Trophoblast cell (in vitro differentiated cells and primary cell): ENCODE measurements at regions not wholly inside any gene's neighbourhood (a gene's known extent, or its start where the extent isn't known, plus 50 kb on each side); places are given as distances from the start of the nearest gene placed in this dataset.

Experiments used
- DNase-seq, 2 donors: peaks; one replicate each; pipeline ENCODE4 v3.0.0-alpha.2; 2016
- H2AFZ ChIP-seq: 2 replicates; pipeline ENCODE4 v1.6.1; 2013; ENCODE audit warnings: low read length, moderate library complexity, mild to moderate bottlenecking; ENCODE audit not compliant: insufficient read depth, poor library complexity
- H2AK5ac ChIP-seq: 2 replicates; pipeline ENCODE4 v1.6.1; 2013; ENCODE audit warnings: mild to moderate bottlenecking, low read length
- H2BK120ac ChIP-seq: 2 replicates; pipeline ENCODE4 v1.6.1; 2013; ENCODE audit warnings: low read length, mild to moderate bottlenecking, moderate library complexity; ENCODE audit not compliant: insufficient read depth, poor library complexity
- H2BK12ac ChIP-seq: 2 replicates; pipeline ENCODE4 v1.6.1; 2013; ENCODE audit warnings: mild to moderate bottlenecking, low read length, moderate library complexity
- H2BK5ac ChIP-seq: 2 replicates; pipeline ENCODE4 v1.6.1; 2013; ENCODE audit warnings: low read length, low read depth, moderate library complexity, mild to moderate bottlenecking; ENCODE audit not compliant: poor library complexity
- H3K14ac ChIP-seq: 2 replicates; pipeline ENCODE4 v1.6.1; 2013; ENCODE audit warnings: mild to moderate bottlenecking, low read length
- H3K18ac ChIP-seq: 2 replicates; pipeline ENCODE4 v1.6.1; 2013; ENCODE audit warnings: mild to moderate bottlenecking, low read length
- H3K23ac ChIP-seq: 2 replicates; pipeline ENCODE4 v1.6.1; 2013; ENCODE audit warnings: low read length
- H3K27ac ChIP-seq: 2 replicates; pipeline ENCODE4 v1.5.1; 2013; ENCODE audit warnings: low read depth, mild to moderate bottlenecking, inconsistent platforms, low read length, moderate library complexity
- H3K27me3 ChIP-seq: 2 replicates; pipeline ENCODE4 v1.6.1; 2013; ENCODE audit warnings: inconsistent platforms, mild to moderate bottlenecking, low read length, moderate library complexity; ENCODE audit not compliant: insufficient read depth
- H3K36me3 ChIP-seq, 2 experiments: 1 replicate in 1 of 2; 2 replicates in 1 of 2; pipeline ENCODE4 v1.6.1; 2013; ENCODE audit warnings: low read length in 2 of 2, mild to moderate bottlenecking in 2 of 2, moderate library complexity in 1 of 2; ENCODE audit not compliant: insufficient read depth in 2 of 2, control insufficient read depth in 1 of 2
- H3K4ac ChIP-seq: 2 replicates; pipeline ENCODE4 v1.6.1; 2013; ENCODE audit warnings: low read depth, mild to moderate bottlenecking, low read length, moderate library complexity
- H3K4me1 ChIP-seq, 2 experiments: 1 replicate in 1 of 2; 2 replicates in 1 of 2; pipeline ENCODE4 v1.6.1; 2013; ENCODE audit warnings: low read length in 2 of 2, mild to moderate bottlenecking in 2 of 2, moderate library complexity in 1 of 2; ENCODE audit not compliant: insufficient read depth in 2 of 2, control insufficient read depth in 1 of 2
- H3K4me2 ChIP-seq: 2 replicates; pipeline ENCODE4 v1.6.1; 2013; ENCODE audit warnings: inconsistent platforms, mild to moderate bottlenecking, low read length, moderate library complexity
- H3K4me3 ChIP-seq: 2 replicates; pipeline ENCODE4 v1.5.1; 2013; ENCODE audit warnings: mild to moderate bottlenecking, low read depth, low read length, inconsistent platforms
- H3K79me1 ChIP-seq: one replicate; pipeline ENCODE4 v1.6.1; 2013; ENCODE audit warnings: low read length
- H3K79me2 ChIP-seq: 2 replicates; pipeline ENCODE4 v1.6.1; 2013; ENCODE audit warnings: low read length, mild to moderate bottlenecking; ENCODE audit not compliant: control insufficient read depth, insufficient read depth, poor library complexity
- H3K9ac ChIP-seq: 2 replicates; pipeline ENCODE4 v1.6.1; 2013; ENCODE audit warnings: mild to moderate bottlenecking, low read length
- H3K9me3 ChIP-seq: 2 replicates; pipeline ENCODE4 v1.6.1; 2013; ENCODE audit warnings: low read depth, mild to moderate bottlenecking, control low read depth, inconsistent platforms, low read length; ENCODE audit not compliant: insufficient read depth
- H4K12ac ChIP-seq: 2 replicates; pipeline ENCODE4 v1.6.1; 2013; ENCODE audit warnings: low read depth, mild to moderate bottlenecking, low read length, moderate library complexity
- H4K8ac ChIP-seq: 2 replicates; pipeline ENCODE4 v1.6.1; 2013; ENCODE audit warnings: low read depth, mild to moderate bottlenecking, low read length, moderate library complexity
- H4K91ac ChIP-seq: one replicate; pipeline ENCODE4 v1.6.1; 2013; ENCODE audit warnings: low read depth, mild to moderate bottlenecking, low read length, moderate library complexity
- WGBS: extraction: QIAGEN DNeasy Blood & Tissue Kit; methylation state at CpG from one replicate; pipeline ENCODE4 v1.1.7; 2013; ENCODE audit warnings: missing lambda C conversion rate; ENCODE audit not compliant: insufficient read length, insufficient coverage; ENCODE audit errors: extremely low coverage; 5-methylcytosine and 5-hydroxymethylcytosine counted together

- Histone ChIP-seq H3K79me1 (no peaks in the 10 kb centered on the region), H2AFZ (no peak overlapping the region), H2BK12ac (no peak overlapping the region), H3K4ac (no peak overlapping the region), H2BK120ac (no peak overlapping the region), H3K4me1 (peaks cover 7 to 10% of the 10 kb centered on the region in 2 experiments), H2AK5ac (no peak overlapping the region), H2BK5ac (no peak overlapping the region), H3K36me3 (no peaks in the 10 kb centered on the region), H3K4me2 (no peak overlapping the region), H3K4me3 (no peak overlapping the region), H3K14ac (no peak overlapping the region), H3K9ac (no peak overlapping the region), H4K8ac (no peak overlapping the region), H4K12ac (no peak overlapping the region), H3K79me2 (no peaks in the 10 kb centered on the region), H3K18ac (no peak overlapping the region), H4K91ac (no peak overlapping the region), H3K23ac (no peak overlapping the region), H3K9me3 (peaks cover 6% of the 10 kb centered on the region), H3K27ac (no peak overlapping the region), H3K27me3 (no peaks in the 10 kb centered on the region)
- no CpG with 5 or more reads among the region's 22 CpGs for WGBS
- DNase-seq = no peak
Observed at GRCh38 chr10:131652438-131653139, 248.2 kb upstream of the PPP2R2D start.

- Histone ChIP-seq H3K4me3 (no peak overlapping the region), H3K23ac (no peak overlapping the region), H3K27ac (no peak overlapping the region), H2BK12ac (no peak overlapping the region), H3K36me3 (no peaks in the 10 kb centered on the region), H4K8ac (no peak overlapping the region), H3K9ac (no peak overlapping the region), H4K12ac (no peak overlapping the region), H3K79me2 (no peaks in the 10 kb centered on the region), H2AK5ac (no peak overlapping the region), H2BK5ac (no peak overlapping the region), H2BK120ac (no peak overlapping the region), H3K4ac (no peak overlapping the region), H3K79me1 (no peaks in the 10 kb centered on the region), H3K14ac (no peak overlapping the region), H3K9me3 (peaks cover 6% of the 10 kb centered on the region), H2AFZ (no peak overlapping the region), H3K18ac (no peak overlapping the region), H3K27me3 (no peaks in the 10 kb centered on the region), H3K4me2 (no peak overlapping the region), H3K4me1 (peaks cover 7 to 10% of the 10 kb centered on the region in 2 experiments), H4K91ac (no peak overlapping the region)
- no peak for DNase-seq
- WGBS = no CpG with 5 or more reads among the region's 14 CpGs
Observed at GRCh38 chr10:131653140-131653539, 247.7 kb upstream of the PPP2R2D start.

GRCh38 chr10:131653554-131654470 lies 247.0 kb upstream of the PPP2R2D start:
- Histone ChIP-seq H2AFZ (no peak overlapping the region), H3K79me2 (no peaks in the 10 kb centered on the region), H4K91ac (no peak overlapping the region), H2AK5ac (no peak overlapping the region), H3K4ac (no peak overlapping the region), H3K4me1 (peaks cover 7 to 10% of the 10 kb centered on the region in 2 experiments), H4K12ac (no peak overlapping the region), H2BK5ac (no peak overlapping the region), H3K4me2 (no peak overlapping the region), H3K18ac (no peak overlapping the region), H4K8ac (no peak overlapping the region), H3K27me3 (no peaks in the 10 kb centered on the region), H3K9ac (no peak overlapping the region), H3K23ac (no peak overlapping the region), H3K14ac (no peak overlapping the region), H2BK120ac (no peak overlapping the region), H3K27ac (no peak overlapping the region), H3K4me3 (no peak overlapping the region), H3K36me3 (no peaks in the 10 kb centered on the region), H3K79me1 (no peaks in the 10 kb centered on the region), H3K9me3 (peaks cover 6% of the 10 kb centered on the region), H2BK12ac (no peak overlapping the region)
- no CpG with 5 or more reads among the region's 13 CpGs for WGBS
- DNase-seq = no peak

GRCh38 chr10:131654471-131655087 lies 246.2 kb upstream of the PPP2R2D start:
- Histone ChIP-seq H3K18ac (no peak overlapping the region), H3K9ac (no peak overlapping the region), H4K91ac (no peak overlapping the region), H3K4ac (no peak overlapping the region), H4K12ac (no peak overlapping the region), H3K27me3 (no peaks in the 10 kb centered on the region), H2BK12ac (no peak overlapping the region), H3K36me3 (no peaks in the 10 kb centered on the region), H3K79me2 (no peaks in the 10 kb centered on the region), H2AFZ (no peak overlapping the region), H2BK120ac (no peak overlapping the region), H3K79me1 (no peaks in the 10 kb centered on the region), H2AK5ac (no peak overlapping the region), H3K23ac (no peak overlapping the region), H3K4me2 (no peak overlapping the region), H3K14ac (no peak overlapping the region), H3K27ac (no peak overlapping the region), H3K4me1 (peaks cover 7 to 10% of the 10 kb centered on the region in 2 experiments), H2BK5ac (no peak overlapping the region), H3K4me3 (no peak overlapping the region), H3K9me3 (peaks cover 6% of the 10 kb centered on the region), H4K8ac (no peak overlapping the region)
- DNase-seq = no peak
- WGBS = no CpG with 5 or more reads among the region's 21 CpGs
